Smooth muscle cell (in vitro differentiated cells): ENCODE measurements at regions not wholly inside any gene's neighbourhood (a gene's known extent, or its start where the extent isn't known, plus 50 kb on each side); places are given as distances from the start of the nearest gene placed in this dataset.

Source experiments
- DNase-seq: peaks from one replicate; lab custom pipeline; 2025; ENCODE audit not compliant: unreplicated experiment; lab: John Stamatoyannopoulos, UW
- H2AFZ ChIP-seq: fragments of 200-600 bp; sonication (generic); 2 replicates; pipeline ENCODE4 v1.6.0; 2016; ENCODE audit warnings: antibody characterized with exemption, low read depth, mild to moderate bottlenecking
- H3F3A ChIP-seq: fragments of 200-600 bp; sonication (generic); 2 replicates; pipeline ENCODE4 v1.6.0; 2017; ENCODE audit warnings: antibody characterized with exemption, low read depth
- H3K27ac ChIP-seq: fragments of 200-600 bp; sonication (generic); 2 replicates; pipeline ENCODE4 v1.5.1; 2016; ENCODE audit warnings: low read depth, mild to moderate bottlenecking
- H3K27me3 ChIP-seq: fragments of 200-600 bp; sonication (generic); 2 replicates; pipeline ENCODE4 v1.6.1; 2016; ENCODE audit warnings: low read depth, mild to moderate bottlenecking
- H3K36me3 ChIP-seq: fragments of 200-600 bp; sonication (generic); 2 replicates; pipeline ENCODE4 v1.5.1; 2016; ENCODE audit warnings: low read depth
- H3K4me1 ChIP-seq: fragments of 200-600 bp; sonication (generic); 2 replicates; pipeline ENCODE4 v1.5.1; 2016; ENCODE audit warnings: low read depth
- H3K4me2 ChIP-seq: fragments of 200-600 bp; sonication (generic); 2 replicates; pipeline ENCODE4 v1.6.0; 2016; ENCODE audit warnings: mild to moderate bottlenecking
- H3K4me3 ChIP-seq: fragments of 200-600 bp; sonication (generic); 2 replicates; pipeline ENCODE4 v1.5.1; 2016; ENCODE audit warnings: mild to moderate bottlenecking
- H3K79me2 ChIP-seq: fragments of 200-600 bp; sonication (generic); 2 replicates; pipeline ENCODE4 v1.6.0; 2016; ENCODE audit warnings: low read depth, mild to moderate bottlenecking
- H3K9ac ChIP-seq: fragments of 200-600 bp; sonication (generic); 2 replicates; pipeline ENCODE4 v1.6.0; 2016; ENCODE audit warnings: low read depth
- H3K9me3 ChIP-seq: fragments of 200-600 bp; sonication (generic); replicated peaks from 2 replicates; pipeline ENCODE4 v1.5.1; 2016; ENCODE audit warnings: low read depth
- H4K20me1 ChIP-seq: fragments of 200-600 bp; sonication (generic); 2 replicates; pipeline ENCODE4 v1.6.0; 2016; ENCODE audit warnings: low read depth
- CTCF ChIP-seq: fragments of 200-600 bp; sonication (generic); IDR thresholded peaks from 2 replicates; pipeline ENCODE4 v1.5.1; 2017; ENCODE audit warnings: borderline replicate concordance, mild to moderate bottlenecking, antibody characterized with exemption; ENCODE audit not compliant: insufficient read depth, poor library complexity, severe bottlenecking
- WGBS: methylation state at CpG from one replicate; pipeline ENCODE4 v1.1.7; 2016; ENCODE audit warnings: low lambda C conversion rate; 5-methylcytosine and 5-hydroxymethylcytosine counted together

- H3K4me1 ChIP-seq = peaks cover 13% of the 10 kb centered on the region
- no peak for DNase-seq
- H3F3A ChIP-seq = no peaks in the 10 kb centered on the region
- H3K9ac ChIP-seq = no peak overlapping the region
- H4K20me1 ChIP-seq = no peaks in the 10 kb centered on the region
- H3K4me3 ChIP-seq = no peak overlapping the region
- peak overlapping the region; percentile 7 for H3K4me2 ChIP-seq
- H3K27me3 ChIP-seq = no peaks in the 10 kb centered on the region
- H2AFZ ChIP-seq = peak overlapping the region; percentile 57
- H3K36me3 ChIP-seq = no peaks in the 10 kb centered on the region
- H3K27ac ChIP-seq = peak overlapping the region; percentile 78
- no peaks in the 10 kb centered on the region for H3K79me2 ChIP-seq
- H3K9me3 ChIP-seq = no peaks in the 10 kb centered on the region
- WGBS = 92% methylated on average over 4 of the region's 4 CpGs
- TF ChIP-seq CTCF = no peak
Observed at GRCh38 chr4:156636381-156636780, 335.2 kb downstream of the PDGFC start.

- H3K4me1 ChIP-seq = peaks cover 13% of the 10 kb centered on the region
- H3K9me3 ChIP-seq = no peaks in the 10 kb centered on the region
- DNase-seq = no peak
- no peak overlapping the region for H3K9ac ChIP-seq
- no peaks in the 10 kb centered on the region for H3K79me2 ChIP-seq
- no peaks in the 10 kb centered on the region for H3F3A ChIP-seq
- H3K4me2 ChIP-seq = peak overlapping the region; percentile 56
- WGBS = 18% methylated on average over 1 of the region's 1 CpG
- H3K27ac ChIP-seq = peak overlapping the region; percentile 78
- no peak overlapping the region for H3K4me3 ChIP-seq
- no peaks in the 10 kb centered on the region for H4K20me1 ChIP-seq
- TF ChIP-seq CTCF = no peak
- peak overlapping the region; percentile 82 for H2AFZ ChIP-seq
- H3K36me3 ChIP-seq = no peaks in the 10 kb centered on the region
- H3K27me3 ChIP-seq = no peaks in the 10 kb centered on the region
Observed at GRCh38 chr4:156635051-156635450, 336.5 kb downstream of the PDGFC start.

GRCh38 chr4:156634612-156635011, 337.0 kb downstream of the PDGFC start:
- no peak for TF ChIP-seq CTCF
- Histone ChIP-seq H4K20me1 (no peaks in the 10 kb centered on the region), H3K79me2 (no peaks in the 10 kb centered on the region), H3K27me3 (no peaks in the 10 kb centered on the region), H3K4me3 (no peak overlapping the region), H3K9ac (no peak overlapping the region), H3K36me3 (no peaks in the 10 kb centered on the region), H3K4me2 (peak overlapping the region; percentile 56), H3F3A (no peaks in the 10 kb centered on the region), H2AFZ (peak overlapping the region; percentile 55), H3K27ac (peak overlapping the region; percentile 78), H3K4me1 (peaks cover 13% of the 10 kb centered on the region), H3K9me3 (no peaks in the 10 kb centered on the region)
- no peak for DNase-seq
- WGBS = 29% methylated on average over 1 of the region's 1 CpG

- Histone ChIP-seq H3K9ac (no peak overlapping the region), H3K27ac (no peak overlapping the region), H3K4me3 (no peak overlapping the region), H2AFZ (peak overlapping the region; percentile 55), H3K4me1 (peaks cover 13% of the 10 kb centered on the region), H3K4me2 (no peak overlapping the region), H4K20me1 (no peaks in the 10 kb centered on the region), H3K79me2 (no peaks in the 10 kb centered on the region), H3K36me3 (no peaks in the 10 kb centered on the region), H3K27me3 (no peaks in the 10 kb centered on the region), H3K9me3 (no peaks in the 10 kb centered on the region), H3F3A (no peaks in the 10 kb centered on the region)
- TF ChIP-seq CTCF = no peak
- 92% methylated on average over 5 of the region's 5 CpGs for WGBS
- no peak for DNase-seq
Observed at GRCh38 chr4:156633847-156634246, 337.8 kb downstream of the PDGFC start.
